Neutrophil (primary cell): ENCODE measurements at regions not wholly inside any gene's neighbourhood (a gene's known extent, or its start where the extent isn't known, plus 50 kb on each side); places are given as distances from the start of the nearest gene placed in this dataset.

Experiments used
- H3K27ac ChIP-seq: fragments of 200-600 bp; sonication (generic); 2 replicates; pipeline ENCODE4 v1.5.1; 2016; ENCODE audit warnings: mild to moderate bottlenecking, moderate library complexity
- H3K27me3 ChIP-seq: fragments of 200-600 bp; sonication (generic); 2 replicates; pipeline ENCODE4 v1.6.0; 2016; ENCODE audit warnings: mild to moderate bottlenecking
- H3K36me3 ChIP-seq: fragments of 200-600 bp; sonication (generic); 2 replicates; pipeline ENCODE4 v1.5.1; 2017
- H3K4me1 ChIP-seq, 2 experiments: fragments of 200-600 bp in 1 of 2; sonication (generic) in 1 of 2; 1 replicate in 1 of 2; 2 replicates in 1 of 2; pipeline versions ENCODE4 v1.5.1 to v1.6.1; 2013 to 2016; ENCODE audit warnings: low read depth in 1 of 2, low read length in 1 of 2, mild to moderate bottlenecking in 1 of 2, moderate library complexity in 1 of 2; ENCODE audit not compliant: control insufficient read depth in 1 of 2, insufficient read depth in 1 of 2
- H3K4me3 ChIP-seq, 2 experiments: fragments of 200-600 bp in 1 of 2; sonication (generic) in 1 of 2; 1 replicate in 1 of 2; 2 replicates in 1 of 2; pipeline ENCODE4 v1.5.1; 2013 to 2016; ENCODE audit warnings: low read depth in 1 of 2, low read length in 1 of 2, mild to moderate bottlenecking in 1 of 2, moderate library complexity in 1 of 2
- H3K9me3 ChIP-seq: fragments of 200-600 bp; sonication (generic); 2 replicates; pipeline ENCODE4 v1.5.1; 2016
- TF ChIP-seq, protein P1 (sequence below): fragments of 200-600 bp; sonication (generic); IDR thresholded peaks from 2 replicates; pipeline ENCODE4 v1.5.1; 2016; ENCODE audit warnings: antibody characterized with exemption

DNA sequence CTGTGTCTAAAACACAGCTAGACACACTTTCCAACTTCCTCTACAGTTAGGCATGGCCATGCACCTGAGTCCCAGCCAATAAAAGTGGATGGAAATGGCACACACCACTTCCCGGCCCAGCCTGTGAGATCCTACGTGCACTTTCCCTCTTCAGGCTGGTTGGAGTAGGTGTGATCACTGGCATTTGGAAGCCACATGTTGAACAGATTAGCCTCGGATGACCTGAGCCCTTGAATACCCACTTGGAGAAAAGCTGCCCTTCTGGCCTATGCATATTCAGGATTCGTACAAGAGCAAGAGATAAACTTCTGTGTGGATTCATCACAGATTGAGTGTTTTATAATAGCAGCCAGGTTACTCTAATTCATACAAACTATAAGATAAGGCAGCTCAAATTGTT, 359.0 kb upstream of the SLC30A5 start:
- H3K4me3 ChIP-seq, result no peak overlapping the region
- no peaks in the 10 kb centered on the region for H3K36me3 ChIP-seq
- TF ChIP-seq, protein P1, sequence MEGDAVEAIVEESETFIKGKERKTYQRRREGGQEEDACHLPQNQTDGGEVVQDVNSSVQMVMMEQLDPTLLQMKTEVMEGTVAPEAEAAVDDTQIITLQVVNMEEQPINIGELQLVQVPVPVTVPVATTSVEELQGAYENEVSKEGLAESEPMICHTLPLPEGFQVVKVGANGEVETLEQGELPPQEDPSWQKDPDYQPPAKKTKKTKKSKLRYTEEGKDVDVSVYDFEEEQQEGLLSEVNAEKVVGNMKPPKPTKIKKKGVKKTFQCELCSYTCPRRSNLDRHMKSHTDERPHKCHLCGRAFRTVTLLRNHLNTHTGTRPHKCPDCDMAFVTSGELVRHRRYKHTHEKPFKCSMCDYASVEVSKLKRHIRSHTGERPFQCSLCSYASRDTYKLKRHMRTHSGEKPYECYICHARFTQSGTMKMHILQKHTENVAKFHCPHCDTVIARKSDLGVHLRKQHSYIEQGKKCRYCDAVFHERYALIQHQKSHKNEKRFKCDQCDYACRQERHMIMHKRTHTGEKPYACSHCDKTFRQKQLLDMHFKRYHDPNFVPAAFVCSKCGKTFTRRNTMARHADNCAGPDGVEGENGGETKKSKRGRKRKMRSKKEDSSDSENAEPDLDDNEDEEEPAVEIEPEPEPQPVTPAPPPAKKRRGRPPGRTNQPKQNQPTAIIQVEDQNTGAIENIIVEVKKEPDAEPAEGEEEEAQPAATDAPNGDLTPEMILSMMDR, result no peak
- no peaks in the 10 kb centered on the region for H3K4me1 ChIP-seq
- no peak overlapping the region for H3K27ac ChIP-seq
- no peaks in the 10 kb centered on the region for H3K9me3 ChIP-seq
- no peaks in the 10 kb centered on the region for H3K27me3 ChIP-seq

DNA sequence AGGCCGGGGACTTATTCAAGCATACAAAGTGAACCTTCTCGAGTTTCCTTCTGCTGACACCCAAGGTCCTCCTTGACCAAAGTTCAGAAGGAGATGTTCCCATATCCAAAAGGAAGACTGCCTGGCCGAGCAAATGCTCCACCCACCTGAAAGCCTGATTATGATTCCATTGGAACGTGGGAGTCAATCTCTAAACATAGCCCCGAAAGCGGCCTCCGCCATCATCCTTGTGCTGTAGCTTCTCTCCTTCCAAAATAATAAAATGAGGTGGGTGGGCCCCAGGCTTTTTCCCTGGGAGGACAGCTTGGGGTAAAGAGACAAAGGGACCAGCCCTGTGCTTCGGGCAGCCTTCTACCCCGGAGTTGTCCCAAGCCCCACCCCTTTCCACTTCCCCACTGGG, 355.6 kb upstream of the SLC30A5 start:
- H3K27ac ChIP-seq, result no peak overlapping the region
- H3K36me3 ChIP-seq, result no peaks in the 10 kb centered on the region
- no peaks in the 10 kb centered on the region for H3K4me1 ChIP-seq
- no peak overlapping the region for H3K4me3 ChIP-seq
- no peaks in the 10 kb centered on the region for H3K27me3 ChIP-seq
- H3K9me3 ChIP-seq, result no peaks in the 10 kb centered on the region
- TF ChIP-seq, protein P1, result no peak

DNA sequence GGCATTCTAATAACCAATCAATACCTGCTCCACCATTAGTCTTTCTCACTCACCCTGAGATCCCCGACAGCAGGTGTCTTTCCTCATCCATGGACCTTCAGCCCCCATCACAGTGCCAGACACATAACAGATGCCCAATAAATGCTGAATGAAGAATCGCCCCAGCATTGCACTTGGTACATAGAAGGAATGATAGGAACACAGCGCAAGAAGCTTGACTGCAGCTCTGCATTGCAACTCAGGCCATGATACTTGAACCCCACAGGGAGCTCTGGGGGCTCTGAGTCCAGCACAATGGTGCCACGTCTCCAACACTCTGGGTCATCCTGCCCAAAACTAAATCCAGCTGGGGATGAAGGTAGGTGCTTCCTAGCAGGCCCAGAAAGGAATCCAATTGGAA, 355.0 kb upstream of the SLC30A5 start:
- no peaks in the 10 kb centered on the region for H3K27me3 ChIP-seq
- TF ChIP-seq, protein P1, result no peak

DNA sequence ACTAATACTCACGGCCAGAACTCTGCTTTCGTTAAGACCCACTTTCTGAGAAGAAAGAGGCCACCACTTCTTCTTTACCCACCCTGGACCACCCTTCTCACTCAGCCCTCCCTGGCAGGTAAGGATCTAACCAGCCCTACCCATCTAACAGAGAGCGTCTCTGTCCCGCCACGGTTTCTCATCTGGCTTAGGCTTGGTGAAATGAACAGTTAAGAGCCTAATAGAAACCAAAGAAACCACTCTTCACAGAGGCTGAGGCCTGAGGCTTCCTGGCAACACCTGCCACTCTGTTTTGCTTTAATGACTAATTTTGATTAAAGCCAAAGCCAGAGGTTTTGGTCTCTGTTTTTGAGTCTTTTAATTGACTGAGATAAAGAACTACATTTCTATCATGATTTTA, 354.1 kb upstream of the SLC30A5 start:
- Histone ChIP-seq H3K36me3 (no peaks in the 10 kb centered on the region), H3K27ac (no peak overlapping the region), H3K4me3 (no peak overlapping the region), H3K9me3 (no peaks in the 10 kb centered on the region), H3K4me1 (no peaks in the 10 kb centered on the region), H3K27me3 (no peaks in the 10 kb centered on the region)
- TF ChIP-seq, protein P1, result no peak

More for the DNA sequence above, 355.0 kb upstream of the SLC30A5 start:
- Histone ChIP-seq H3K4me1 (no peaks in the 10 kb centered on the region), H3K4me3 (no peak overlapping the region), H3K9me3 (no peaks in the 10 kb centered on the region), H3K36me3 (no peaks in the 10 kb centered on the region), H3K27ac (no peak overlapping the region)

DNA sequence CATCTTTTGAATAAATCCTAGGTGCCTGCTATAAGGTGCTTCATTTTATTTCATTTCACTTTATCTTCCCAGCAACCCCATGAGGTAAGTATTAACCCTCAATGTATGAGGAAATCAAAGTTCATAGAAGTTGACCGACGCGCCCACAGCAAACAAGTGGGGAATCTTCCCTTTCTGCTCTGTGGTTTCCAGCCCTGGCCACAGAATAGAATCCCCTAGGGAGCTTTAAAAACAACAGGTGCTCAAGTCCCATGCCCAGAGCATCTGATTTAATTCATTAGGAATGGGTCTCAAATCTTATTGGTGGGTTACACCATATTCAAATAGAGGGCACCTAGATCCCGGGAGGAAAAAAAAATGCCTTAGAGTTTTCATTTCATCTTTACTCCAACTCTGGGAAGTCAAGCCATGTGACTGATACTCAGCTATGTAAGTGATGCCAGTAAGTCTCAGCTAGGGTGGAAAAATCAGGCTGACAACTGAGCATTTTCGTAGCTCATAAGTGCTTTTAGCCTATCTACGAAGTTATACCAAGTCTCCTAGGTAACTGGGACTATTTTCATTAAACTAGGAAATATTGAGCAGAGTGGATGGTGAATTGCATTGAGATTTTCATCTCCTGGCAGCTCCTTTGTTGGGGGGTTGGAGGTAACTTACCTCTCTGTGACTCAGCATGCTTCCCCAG, 353.4 kb upstream of the SLC30A5 start:
- Histone ChIP-seq H3K9me3 (no peaks in the 10 kb centered on the region), H3K27me3 (no peaks in the 10 kb centered on the region), H3K4me1 (no peaks in the 10 kb centered on the region), H3K4me3 (no peak overlapping the region), H3K36me3 (no peaks in the 10 kb centered on the region), H3K27ac (no peak overlapping the region)
- TF ChIP-seq, protein P1, result no peak

DNA sequence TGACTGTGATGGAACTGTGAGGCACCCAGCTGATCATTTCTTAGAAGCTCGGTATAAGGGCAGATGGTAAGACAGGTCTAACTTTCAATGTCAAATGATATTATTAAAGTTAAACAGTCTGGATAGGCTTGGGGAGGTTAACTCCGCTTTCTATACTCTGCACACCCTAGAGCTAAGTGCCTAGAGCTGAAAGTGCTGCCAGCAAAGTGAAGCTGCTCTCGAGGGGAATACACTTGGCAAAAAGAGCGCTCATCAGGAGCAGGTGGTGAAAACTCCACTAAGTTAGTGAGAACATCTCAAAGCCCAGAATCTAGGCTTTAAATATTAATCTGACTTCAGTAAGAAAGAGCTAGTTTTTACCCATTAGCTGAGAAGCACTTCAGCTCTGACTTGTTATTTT, 349.6 kb upstream of the SLC30A5 start:
- no peaks in the 10 kb centered on the region for H3K4me1 ChIP-seq
- TF ChIP-seq, protein P1, result no peak
- no peaks in the 10 kb centered on the region for H3K36me3 ChIP-seq
- H3K27me3 ChIP-seq, result no peaks in the 10 kb centered on the region
- H3K4me3 ChIP-seq, result no peak overlapping the region
- H3K9me3 ChIP-seq, result no peaks in the 10 kb centered on the region
- no peak overlapping the region for H3K27ac ChIP-seq
